ENCODE measurements at regions not wholly inside any gene's neighbourhood (a gene's known extent, or its start where the extent isn't known, plus 50 kb on each side); places are given as distances from the start of the nearest gene placed in this dataset.

GRCh38 chr16:79808731-79809130 is 208.2 kb upstream of the MAF start:
- DNase-seq: no peak

- DNase-seq: no peak
Observed at GRCh38 chr16:79806757-79807156, 206.2 kb upstream of the MAF start.

- DNase-seq: no peak
Observed at GRCh38 chr16:79805621-79806020, 205.1 kb upstream of the MAF start.

GRCh38 chr16:79801646-79802045 is 201.1 kb upstream of the MAF start:
- DNase-seq: no peak

- DNase-seq: no peak
Observed at GRCh38 chr16:79800016-79800608, 199.6 kb upstream of the MAF start.

GRCh38 chr16:79798416-79799053 is 198.0 kb upstream of the MAF start:
- no peak for DNase-seq

GRCh38 chr16:79797486-79797885 is 196.9 kb upstream of the MAF start:
- no peak for DNase-seq

GRCh38 chr16:79795556-79795955 is 195.0 kb upstream of the MAF start:
- no peak for DNase-seq

GRCh38 chr16:79794941-79795340 is 194.4 kb upstream of the MAF start:
- DNase-seq: no peak

GRCh38 chr16:79792664-79793351 is 192.3 kb upstream of the MAF start:
- no peak for DNase-seq

GRCh38 chr16:79792076-79792475 is 191.5 kb upstream of the MAF start:
- no peak for DNase-seq

- no peak for DNase-seq
Observed at GRCh38 chr16:79790854-79791253, 190.3 kb upstream of the MAF start.

GRCh38 chr16:79788949-79789348 is 188.4 kb upstream of the MAF start:
- DNase-seq: no peak

GRCh38 chr16:79786389-79786788 is 185.9 kb upstream of the MAF start:
- no peak for DNase-seq

GRCh38 chr16:79784007-79784406 is 183.5 kb upstream of the MAF start:
- no peak for DNase-seq

- no peak for DNase-seq
Observed at GRCh38 chr16:79777679-79778078, 177.1 kb upstream of the MAF start.

GRCh38 chr16:79776243-79776847 is 175.8 kb upstream of the MAF start:
- no peak for DNase-seq

GRCh38 chr16:79772784-79773183 is 172.2 kb upstream of the MAF start:
- no peak for DNase-seq

- no peak for DNase-seq
Observed at GRCh38 chr16:79772048-79772447, 171.5 kb upstream of the MAF start.

- DNase-seq: peak; percentile 81
Observed at GRCh38 chr16:79770244-79771064, 169.9 kb upstream of the MAF start.

- no peak for DNase-seq
Observed at GRCh38 chr16:79769928-79770243, 169.3 kb upstream of the MAF start.

- no peak for DNase-seq
Observed at GRCh38 chr16:79769270-79769927, 168.9 kb upstream of the MAF start.

Measured in CD4-positive, alpha-beta T cell treated with Interleukin-15 for 1 hour (primary cell).